Suprapubic skin (tissue), 4 donors: ENCODE measurements at regions not wholly inside any gene's neighbourhood (a gene's known extent, or its start where the extent isn't known, plus 50 kb on each side); places are given as distances from the start of the nearest gene placed in this dataset.

Experiments
- DNase-seq, 2 donors: peaks; one replicate each; pipeline ENCODE4 v3.0.0-alpha.2; 2019; ENCODE audit warnings: low spot score in 2 of 2
- H3K27ac ChIP-seq: fragments of 200-600 bp; sonication (generic); one replicate; pipeline ENCODE4 v1.5.1; 2019
- H3K27me3 ChIP-seq: fragments of 200-600 bp; sonication (generic); one replicate; pipeline ENCODE4 v1.5.1; 2019
- H3K36me3 ChIP-seq: fragments of 200-600 bp; sonication (generic); one replicate; pipeline ENCODE4 v1.5.1; 2019
- H3K4me1 ChIP-seq: fragments of 200-600 bp; sonication (generic); one replicate; pipeline ENCODE4 v1.5.1; 2019
- H3K4me3 ChIP-seq: fragments of 200-600 bp; sonication (generic); one replicate; pipeline ENCODE4 v1.5.1; 2019; ENCODE audit warnings: mild to moderate bottlenecking
- H3K9me3 ChIP-seq: fragments of 200-600 bp; sonication (generic); one replicate; pipeline ENCODE4 v1.5.1; 2019
- CTCF ChIP-seq, 2 donors: fragments of 200-600 bp in 1 of 2; fragments of 450-650 bp in 1 of 2; sonication (generic) in 1 of 2; IDR thresholded peaks; one replicate each; pipeline ENCODE4 v1.5.1; 2016 to 2019; ENCODE audit warnings: antibody characterized with exemption in 2 of 2, mild to moderate bottlenecking in 1 of 2, moderate library complexity in 1 of 2
- EP300 ChIP-seq: sonication (generic); formaldehyde crosslinking; IDR thresholded peaks from one replicate; pipeline ENCODE4 v1.6.1; 2017; ENCODE audit warnings: antibody characterized with exemption
- POLR2A ChIP-seq, 2 donors: fragments of 450-650 bp; IDR thresholded peaks; one replicate each; pipeline ENCODE4 v1.6.1; 2017; ENCODE audit warnings: antibody characterized with exemption in 2 of 2, mild to moderate bottlenecking in 2 of 2, moderate library complexity in 2 of 2
- POLR2AphosphoS5 ChIP-seq, 3 donors: sonication (generic); formaldehyde crosslinking; IDR thresholded peaks; one replicate each; pipeline ENCODE4 v1.6.1; 2017; ENCODE audit warnings: antibody characterized with exemption in 3 of 3
- WGBS: methylation state at CpG from one replicate; pipeline ENCODE4 v1.1.5; 2018; 5-methylcytosine and 5-hydroxymethylcytosine counted together

GRCh38 chr5:18497089-18497488 is 862.8 kb downstream of the TAF11L14 start:
- WGBS: 81% methylated on average over 2 of the region's 2 CpGs
- no peaks in the 10 kb centered on the region for H3K36me3 ChIP-seq
- peaks cover 12% of the 10 kb centered on the region for H3K9me3 ChIP-seq
- no peak overlapping the region for H3K27ac ChIP-seq
- no peaks in the 10 kb centered on the region for H3K4me1 ChIP-seq
- no peaks in the 10 kb centered on the region for H3K27me3 ChIP-seq
- no peak for TF ChIP-seq EP300
- TF ChIP-seq CTCF (IDR thresholded peaks at IDR 0.05): no peak
- no peak for TF ChIP-seq POLR2A (IDR thresholded peaks at IDR 0.05)
- no peak for TF ChIP-seq POLR2AphosphoS5 (IDR thresholded peaks at IDR 0.05)
- no peak for DNase-seq
- H3K4me3 ChIP-seq: no peak overlapping the region

GRCh38 chr5:18503797-18504328 is 869.6 kb downstream of the TAF11L14 start:
- no peaks in the 10 kb centered on the region for H3K27me3 ChIP-seq
- no peak overlapping the region for H3K27ac ChIP-seq
- 90% methylated on average over 4 of the region's 4 CpGs for WGBS
- H3K36me3 ChIP-seq: no peaks in the 10 kb centered on the region
- H3K9me3 ChIP-seq: no peaks in the 10 kb centered on the region
- no peaks in the 10 kb centered on the region for H3K4me1 ChIP-seq
- no peak overlapping the region for H3K4me3 ChIP-seq
- TF ChIP-seq EP300: no peak
- DNase-seq: no peak

- no peaks in the 10 kb centered on the region for H3K36me3 ChIP-seq
- TF ChIP-seq CTCF (IDR thresholded peaks at IDR 0.05): no peak
- no peak for TF ChIP-seq POLR2AphosphoS5 (IDR thresholded peaks at IDR 0.05)
- TF ChIP-seq EP300: no peak
- H3K9me3 ChIP-seq: peaks cover 5% of the 10 kb centered on the region
- H3K27ac ChIP-seq: no peak overlapping the region
- H3K27me3 ChIP-seq: no peaks in the 10 kb centered on the region
- WGBS: 61% methylated on average over 1 of the region's 1 CpG
- no peaks in the 10 kb centered on the region for H3K4me1 ChIP-seq
- DNase-seq: no peak
- H3K4me3 ChIP-seq: no peak overlapping the region
Measured at GRCh38 chr5:18507114-18507513, 872.9 kb downstream of the TAF11L14 start.

- Histone ChIP-seq H3K9me3 (no peaks in the 10 kb centered on the region), H3K36me3 (no peaks in the 10 kb centered on the region), H3K27ac (no peak overlapping the region), H3K4me3 (no peak overlapping the region), H3K4me1 (no peaks in the 10 kb centered on the region), H3K27me3 (no peaks in the 10 kb centered on the region)
- DNase-seq: no peak
- WGBS: 92% methylated on average over 6 of the region's 6 CpGs
- TF ChIP-seq CTCF (IDR thresholded peaks at IDR 0.05) (no peak), EP300 (no peak), POLR2A (IDR thresholded peaks at IDR 0.05) (no peak), POLR2AphosphoS5 (IDR thresholded peaks at IDR 0.05) (no peak)
Measured at GRCh38 chr5:18517641-18518380, 883.6 kb downstream of the TAF11L14 start.

GRCh38 chr5:18523380-18523779 is 889.1 kb downstream of the TAF11L14 start:
- Histone ChIP-seq H3K4me1 (no peaks in the 10 kb centered on the region), H3K4me3 (no peak overlapping the region), H3K36me3 (no peaks in the 10 kb centered on the region), H3K27ac (no peak overlapping the region), H3K27me3 (no peaks in the 10 kb centered on the region), H3K9me3 (no peaks in the 10 kb centered on the region)
- WGBS: 78% methylated on average over 2 of the region's 2 CpGs
- DNase-seq: no peak
- TF ChIP-seq CTCF (IDR thresholded peaks at IDR 0.05) (no peak), POLR2AphosphoS5 (IDR thresholded peaks at IDR 0.05) (no peak), POLR2A (IDR thresholded peaks at IDR 0.05) (no peak), EP300 (no peak)
